ENCODE measurements at regions not wholly inside any gene's neighbourhood (a gene's known extent, or its start where the extent isn't known, plus 50 kb on each side); places are given as distances from the start of the nearest gene placed in this dataset.

DNA sequence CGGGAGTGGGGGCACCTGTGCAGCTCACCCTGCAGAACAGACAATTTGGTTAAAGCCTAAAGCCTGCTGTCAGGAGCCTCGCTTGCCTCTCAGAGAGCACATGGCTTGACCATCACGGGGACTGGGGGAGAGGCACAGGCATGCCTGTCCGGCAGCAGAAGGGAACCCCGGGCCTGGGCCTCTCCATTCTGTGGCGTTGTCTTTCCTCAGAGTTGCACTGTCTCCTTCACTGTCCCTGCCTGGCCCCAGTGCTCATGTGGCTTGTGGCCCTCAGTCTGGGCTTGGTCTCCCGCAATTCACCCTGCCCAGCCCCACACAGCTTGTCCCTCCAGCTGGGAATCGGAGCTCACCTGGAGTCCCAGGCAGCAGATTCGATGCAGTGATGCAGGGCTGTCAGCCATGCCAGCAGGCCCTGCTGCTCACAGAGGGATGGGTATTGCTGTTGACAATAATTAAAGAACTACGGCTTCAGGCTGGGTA, 189.9 kb downstream of the SEC14L1 start:
- Histone ChIP-seq H3K4me1 (ENCODE audit: control insufficient read depth in 2 of 2, insufficient read depth in 2 of 2, low read length in 2 of 2) (peaks cover 36 to 37% of the 10 kb centered on the region in 2 donors), H3K9me3 (ENCODE audit: control insufficient read depth in 2 of 3, low read length in 3 of 3) (no peaks in the 10 kb centered on the region), H3K4me3 (ENCODE audit: low read length) (no peak overlapping the region), H3K27ac (ENCODE audit: low read depth, low read length) (no peak overlapping the region), H3K36me3 (ENCODE audit: control insufficient read depth in 2 of 3, insufficient read depth in 3 of 3, low read length in 3 of 3) (no peaks in the 10 kb centered on the region), H3K27me3 (ENCODE audit: control insufficient read depth in 2 of 2, insufficient read depth in 2 of 2, low read length in 2 of 2) (no peaks in the 10 kb centered on the region)
- DNase-seq: peak in 1 of 9 donors; percentile 20
- Mint-ChIP-seq H3K4me1 (peaks cover 43 to 63% (median 54%) of the 10 kb centered on the region in 7 donors), H3K9me3 (peaks cover 0 to 3% (median 0%) of the 10 kb centered on the region in 11 donors), H3K27ac (peak overlapping the region in 1 of 9 donors; percentile 42), H3K4me3 (no peak overlapping the region), H3K36me3 (peaks cover 0 to 7% (median 0%) of the 10 kb centered on the region in 5 donors), H3K27me3 (no peaks in the 10 kb centered on the region)
- ChIA-PET POLR2A (interaction anchor here (0.9 to 6.7 kb wide), 22 partner anchors 39 to 164 kb away, joined by 3 to 98 read pairs (median 5); no protein-coding TSS in a partner anchor), CTCF (interaction anchor here (0.8 to 5.2 kb wide), 17 partner anchors 10 to 174 kb away, joined by 3 to 39 read pairs (median 6); no protein-coding TSS in a partner anchor)
- intact Hi-C loops (cut with micrococcal nuclease): loop anchor here (1.0 to 5.0 kb wide), 13 partner anchors 42 to 212 kb away; no protein-coding TSS in a partner anchor
- ATAC-seq: no peak

- peaks cover 29% of the 10 kb centered on the region in 2 donors for H3K4me1 ChIP-seq (ENCODE audit: control insufficient read depth in 2 of 2, insufficient read depth in 2 of 2, low read length in 2 of 2)
- Mint-ChIP-seq H3K36me3 (peaks cover 0 to 7% (median 0%) of the 10 kb centered on the region in 5 donors), H3K4me3 (peak overlapping the region; percentile 78 to 91 (median 84)), H3K27me3 (no peaks in the 10 kb centered on the region), H3K27ac (peak overlapping the region; percentile 70 to 98 (median 91)), H3K4me1 (peaks cover 37 to 55% (median 48%) of the 10 kb centered on the region in 7 donors), H3K9me3 (peaks cover 0 to 3% (median 0%) of the 10 kb centered on the region in 11 donors)
- H3K36me3 ChIP-seq (ENCODE audit: control insufficient read depth in 2 of 3, insufficient read depth in 3 of 3, low read length in 3 of 3): no peaks in the 10 kb centered on the region
- H3K27ac ChIP-seq (ENCODE audit: low read depth, low read length): peak overlapping the region; percentile 66
- POLR2A ChIA-PET: interaction anchor here (0.6 to 6.7 kb wide), 36 partner anchors 12 to 627 kb away, joined by 3 to 98 read pairs (median 5); partner anchors contain the start of gene TNRC6C
- intact Hi-C loops (cut with micrococcal nuclease): loop anchor here (1.0 to 5.0 kb wide), 13 partner anchors 41 to 211 kb away; no protein-coding TSS in a partner anchor
- DNase-seq (peak; percentile 88 to 98 (median 93)), ATAC-seq (peak; percentile 95)
- no peaks in the 10 kb centered on the region for H3K27me3 ChIP-seq (ENCODE audit: control insufficient read depth in 2 of 2, insufficient read depth in 2 of 2, low read length in 2 of 2)
- peak overlapping the region; percentile 10 for H3K4me3 ChIP-seq (ENCODE audit: low read length)
- CTCF ChIA-PET: interaction anchor here (0.6 to 5.2 kb wide), 24 partner anchors 9 to 817 kb away, joined by 3 to 39 read pairs (median 4); no protein-coding TSS in a partner anchor
- H3K9me3 ChIP-seq (ENCODE audit: control insufficient read depth in 2 of 3, low read length in 3 of 3): no peaks in the 10 kb centered on the region
Measured at GRCh38 chr17:77331301-77331864, 190.6 kb downstream of the SEC14L1 start.

DNA sequence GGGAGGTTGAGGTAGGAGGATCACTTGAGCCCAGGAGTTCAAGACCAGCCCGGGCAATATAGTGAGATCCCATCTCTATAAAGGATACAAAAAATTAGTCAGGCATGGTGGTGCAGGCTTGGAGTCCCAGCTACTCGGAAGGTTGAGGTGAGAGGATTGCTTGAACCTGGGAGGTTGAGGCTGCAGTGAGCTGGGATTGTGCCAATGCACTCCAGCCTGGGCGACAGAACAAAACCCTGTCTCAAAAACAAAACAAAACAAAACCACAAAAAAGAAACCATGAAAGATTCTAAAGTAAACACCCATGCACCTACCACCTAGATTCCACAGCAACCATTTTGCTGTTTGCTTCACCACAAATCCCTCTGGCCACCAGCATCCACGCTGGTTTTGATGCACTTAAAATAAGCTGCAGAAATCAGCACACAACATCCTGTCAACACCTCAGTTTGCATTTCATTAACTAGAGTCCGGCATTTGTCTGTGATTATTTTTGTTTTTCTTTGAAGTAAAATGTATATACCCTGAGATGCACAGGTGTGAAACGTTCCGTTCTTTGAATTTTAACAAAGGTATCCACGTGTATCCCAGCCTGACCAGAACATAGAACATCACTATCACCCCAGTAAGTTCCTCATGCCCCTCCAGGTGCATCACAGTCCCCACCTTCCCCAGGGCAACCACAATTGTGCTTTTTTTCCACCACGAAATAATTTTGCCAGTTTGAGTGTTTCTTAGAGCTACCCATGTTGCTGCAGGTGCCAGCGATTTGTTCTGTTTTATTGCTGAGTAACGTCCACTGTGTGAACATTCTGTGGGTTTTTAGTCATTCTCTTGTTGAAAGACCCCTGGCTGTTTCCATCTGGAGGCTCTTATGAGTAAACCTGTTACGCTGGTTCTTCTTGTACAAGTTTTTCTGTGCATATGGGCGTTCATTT, 191.5 kb downstream of the SEC14L1 start:
- Histone ChIP-seq H3K36me3 (ENCODE audit: control insufficient read depth in 2 of 3, insufficient read depth in 3 of 3, low read length in 3 of 3) (no peaks in the 10 kb centered on the region), H3K27ac (ENCODE audit: low read depth, low read length) (peak overlapping the region; percentile 66), H3K9me3 (ENCODE audit: control insufficient read depth in 2 of 3, low read length in 3 of 3) (peaks cover 0 to 3% (median 0%) of the 10 kb centered on the region in 3 experiments), H3K4me1 (ENCODE audit: control insufficient read depth in 2 of 2, insufficient read depth in 2 of 2, low read length in 2 of 2) (peaks cover 20 to 24% of the 10 kb centered on the region in 2 donors), H3K4me3 (ENCODE audit: low read length) (peak overlapping the region; percentile 10), H3K27me3 (ENCODE audit: control insufficient read depth in 2 of 2, insufficient read depth in 2 of 2, low read length in 2 of 2) (no peaks in the 10 kb centered on the region)
- ATAC-seq: peak; percentile 56
- Mint-ChIP-seq H3K27me3 (no peaks in the 10 kb centered on the region), H3K36me3 (peaks cover 0 to 12% (median 0%) of the 10 kb centered on the region in 5 donors), H3K4me3 (peak overlapping the region; percentile 78 to 91 (median 84)), H3K27ac (peak overlapping the region; percentile 70 to 98 (median 91)), H3K4me1 (peaks cover 33 to 49% (median 43%) of the 10 kb centered on the region in 7 donors), H3K9me3 (peaks cover 0 to 8% (median 2%) of the 10 kb centered on the region in 11 donors)
- POLR2A ChIA-PET: interaction anchor here (0.6 to 6.7 kb wide), 34 partner anchors 11 to 877 kb away, joined by 3 to 98 read pairs (median 5); partner anchors contain the start of gene TNRC6C
- intact Hi-C loops (cut with micrococcal nuclease): loop anchor here (1.0 to 5.0 kb wide), 6 partner anchors 10 to 130 kb away; no protein-coding TSS in a partner anchor
- CTCF ChIA-PET: interaction anchor here (0.6 to 5.2 kb wide), 24 partner anchors 8 to 816 kb away, joined by 3 to 39 read pairs (median 4); no protein-coding TSS in a partner anchor
- peak in 8 of 9 donors; percentile 36 to 76 (median 62) for DNase-seq

- H3K9me3 Mint-ChIP-seq: peaks cover 0 to 11% (median 2%) of the 10 kb centered on the region in 11 donors
- H3K27me3 Mint-ChIP-seq: no peaks in the 10 kb centered on the region
- H3K36me3 Mint-ChIP-seq: peaks cover 0 to 17% (median 0%) of the 10 kb centered on the region in 5 donors
- ChIA-PET POLR2A (interaction anchor here (0.6 to 6.7 kb wide), 15 partner anchors 10 to 876 kb away, joined by 3 to 98 read pairs (median 9); no protein-coding TSS in a partner anchor), CTCF (interaction anchor here (0.7 to 5.2 kb wide), 11 partner anchors 7 to 899 kb away, joined by 3 to 39 read pairs (median 3); no protein-coding TSS in a partner anchor)
- peaks cover 0 to 3% (median 0%) of the 10 kb centered on the region in 3 experiments for H3K9me3 ChIP-seq (ENCODE audit: control insufficient read depth in 2 of 3, low read length in 3 of 3)
- no peaks in the 10 kb centered on the region for H3K27me3 ChIP-seq (ENCODE audit: control insufficient read depth in 2 of 2, insufficient read depth in 2 of 2, low read length in 2 of 2)
- H3K4me1 Mint-ChIP-seq: peaks cover 29 to 48% (median 39%) of the 10 kb centered on the region in 7 donors
- no peak overlapping the region for H3K27ac ChIP-seq (ENCODE audit: low read depth, low read length)
- DNase-seq (peak in 1 of 9 donors; percentile 50), ATAC-seq (no peak)
- H3K4me3 Mint-ChIP-seq: peak overlapping the region; percentile 22 to 91 (median 84)
- H3K4me1 ChIP-seq (ENCODE audit: control insufficient read depth in 2 of 2, insufficient read depth in 2 of 2, low read length in 2 of 2): peaks cover 21 to 24% of the 10 kb centered on the region in 2 donors
- intact Hi-C loops (cut with micrococcal nuclease): loop anchor here (1.0 to 5.0 kb wide), 6 partner anchors 9 to 129 kb away; no protein-coding TSS in a partner anchor
- H3K4me3 ChIP-seq (ENCODE audit: low read length): peak overlapping the region; percentile 10
- peak overlapping the region; percentile 70 to 98 (median 91) for H3K27ac Mint-ChIP-seq
- H3K36me3 ChIP-seq (ENCODE audit: control insufficient read depth in 2 of 3, insufficient read depth in 3 of 3, low read length in 3 of 3): no peaks in the 10 kb centered on the region
Measured at GRCh38 chr17:77332981-77333685, 192.4 kb downstream of the SEC14L1 start.

DNA sequence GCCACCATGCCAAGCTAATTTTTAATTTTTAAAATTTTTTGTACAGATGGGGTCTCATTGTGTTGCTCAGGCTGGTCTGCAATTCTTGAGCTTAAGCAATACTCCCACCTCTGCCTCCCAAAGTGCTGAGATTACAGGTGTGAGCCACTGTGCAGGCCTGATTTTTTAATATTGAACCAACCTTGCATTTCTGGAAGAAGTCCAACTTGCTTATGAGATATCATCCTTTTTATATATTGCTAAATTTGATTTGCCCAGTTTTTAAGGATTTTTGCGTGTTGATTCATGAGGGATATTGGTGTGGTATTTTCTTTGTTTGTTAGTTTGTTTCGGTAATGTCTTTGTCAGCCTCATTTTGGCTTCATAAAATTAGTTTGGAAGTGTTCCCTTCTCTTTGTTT, 196.4 kb downstream of the SEC14L1 start:
- no peak overlapping the region for H3K4me3 ChIP-seq (ENCODE audit: low read length)
- H3K27me3 Mint-ChIP-seq: no peaks in the 10 kb centered on the region
- POLR2A ChIA-PET: interaction anchor here (0.7 to 1.4 kb wide), 5 partner anchors 33 to 1645 kb away, joined by 3 to 8 read pairs (median 4); no protein-coding TSS in a partner anchor
- peaks cover 39 to 41% of the 10 kb centered on the region in 2 donors for H3K4me1 ChIP-seq (ENCODE audit: control insufficient read depth in 2 of 2, insufficient read depth in 2 of 2, low read length in 2 of 2)
- CTCF ChIA-PET: no interaction called here
- no peak overlapping the region for H3K27ac ChIP-seq (ENCODE audit: low read depth, low read length)
- H3K36me3 Mint-ChIP-seq: peaks cover 0 to 27% (median 0%) of the 10 kb centered on the region in 5 donors
- DNase-seq (peak in 1 of 9 donors; percentile 2), ATAC-seq (no peak)
- H3K36me3 ChIP-seq (ENCODE audit: control insufficient read depth in 2 of 3, insufficient read depth in 3 of 3, low read length in 3 of 3): no peaks in the 10 kb centered on the region
- no peaks in the 10 kb centered on the region for H3K27me3 ChIP-seq (ENCODE audit: control insufficient read depth in 2 of 2, insufficient read depth in 2 of 2, low read length in 2 of 2)
- H3K4me3 Mint-ChIP-seq: no peak overlapping the region
- H3K4me1 Mint-ChIP-seq: peaks cover 25 to 55% (median 38%) of the 10 kb centered on the region in 7 donors
- peaks cover 0 to 13% (median 2%) of the 10 kb centered on the region in 11 donors for H3K9me3 Mint-ChIP-seq
- peak overlapping the region in 1 of 9 donors; percentile 31 for H3K27ac Mint-ChIP-seq
- H3K9me3 ChIP-seq (ENCODE audit: control insufficient read depth in 2 of 3, low read length in 3 of 3): peaks cover 0 to 3% (median 0%) of the 10 kb centered on the region in 3 experiments
- intact Hi-C loops (cut with micrococcal nuclease): no loop called here
